ENCODE measurements at regions not wholly inside any gene's neighbourhood (a gene's known extent, or its start where the extent isn't known, plus 50 kb on each side); places are given as distances from the start of the nearest gene placed in this dataset.
"Not testable (repeated sequence)": the region's sequence is repeated elsewhere in the genome, so short reads cannot be mapped to it uniquely, and the experiment has no call there.

GRCh38 chr6:111925296-111925695, 52.0 kb upstream of the FYN start:
- H3K27ac Mint-ChIP-seq = no peak overlapping the region
- H3K36me3 Mint-ChIP-seq (ENCODE audit: low read depth) = no peaks in the 10 kb centered on the region
- H3K27me3 Mint-ChIP-seq (ENCODE audit: low read depth) = no peaks in the 10 kb centered on the region
- H3K4me3 Mint-ChIP-seq = no peak overlapping the region
- peaks cover 4% of the 10 kb centered on the region for H3K9me3 Mint-ChIP-seq
- H3K4me1 Mint-ChIP-seq (ENCODE audit: low read depth) = peaks cover 18% of the 10 kb centered on the region

- peaks cover under 1% of the 10 kb centered on the region for H3K27me3 Mint-ChIP-seq (ENCODE audit: low read depth)
- H3K36me3 Mint-ChIP-seq (ENCODE audit: low read depth) = no peaks in the 10 kb centered on the region
- peaks cover 18% of the 10 kb centered on the region for H3K4me1 Mint-ChIP-seq (ENCODE audit: low read depth)
- H3K4me3 Mint-ChIP-seq = no peak overlapping the region
- H3K9me3 Mint-ChIP-seq = peaks cover 5% of the 10 kb centered on the region
- H3K27ac Mint-ChIP-seq = no peak overlapping the region
Observed at GRCh38 chr6:111926731-111927302, 53.6 kb upstream of the FYN start.

GRCh38 chr6:111927321-111927720, 54.1 kb upstream of the FYN start:
- Mint-ChIP-seq H3K4me1 (ENCODE audit: low read depth) (peaks cover 18% of the 10 kb centered on the region), H3K9me3 (peaks cover 10% of the 10 kb centered on the region), H3K27me3 (ENCODE audit: low read depth) (peaks cover 6% of the 10 kb centered on the region), H3K4me3 (no peak overlapping the region), H3K36me3 (ENCODE audit: low read depth) (peaks cover 3% of the 10 kb centered on the region), H3K27ac (no peak overlapping the region)

DNA sequence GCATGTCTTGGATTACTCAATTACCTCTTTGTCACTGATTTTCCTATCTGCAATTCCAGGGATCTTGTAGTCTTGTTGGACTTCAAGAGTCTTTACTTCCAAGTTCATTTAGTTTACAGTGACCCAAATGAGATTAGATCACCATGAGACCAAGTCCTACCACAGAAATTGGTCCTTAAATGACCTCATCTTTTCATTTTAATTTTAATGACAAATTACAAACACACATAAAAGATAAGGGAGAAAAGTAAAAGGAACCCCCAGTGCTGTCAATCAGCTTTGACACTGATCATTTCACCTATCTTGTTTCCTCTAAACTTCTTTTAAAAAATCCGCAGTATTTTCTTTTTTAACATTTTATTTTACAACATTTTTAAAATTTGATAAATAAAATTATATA, 54.9 kb upstream of the FYN start:
- H3K9me3 Mint-ChIP-seq = peaks cover 16% of the 10 kb centered on the region
- H3K27ac Mint-ChIP-seq = no peak overlapping the region
- peaks cover 6% of the 10 kb centered on the region for H3K27me3 Mint-ChIP-seq (ENCODE audit: low read depth)
- H3K4me3 Mint-ChIP-seq = no peak overlapping the region
- H3K36me3 Mint-ChIP-seq (ENCODE audit: low read depth) = peaks cover 5% of the 10 kb centered on the region
- peaks cover 15% of the 10 kb centered on the region for H3K4me1 Mint-ChIP-seq (ENCODE audit: low read depth)

DNA sequence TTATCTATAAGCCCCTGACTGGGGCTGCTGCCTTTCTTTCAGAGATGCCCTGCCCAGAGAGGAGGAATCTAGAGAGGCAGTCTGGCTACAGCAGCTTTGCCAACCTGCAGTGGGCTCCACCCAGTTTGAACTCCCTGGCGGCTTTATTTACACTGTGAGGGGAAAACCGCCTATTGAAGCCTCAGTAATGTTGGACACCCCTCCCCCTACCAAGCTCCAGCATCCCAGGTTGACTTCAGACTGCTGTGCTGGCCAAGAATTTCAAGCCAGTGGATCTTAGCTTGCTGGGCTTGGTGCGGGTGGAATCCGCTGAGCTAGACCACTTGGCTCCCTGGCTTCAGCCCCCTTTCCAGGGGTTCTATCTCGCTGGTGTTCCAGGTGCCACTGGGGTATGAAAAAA, 61.4 kb upstream of the FYN start:
- not testable (repeated sequence) for H3K27ac Mint-ChIP-seq; H3K36me3 Mint-ChIP-seq (ENCODE audit: low read depth); H3K4me3 Mint-ChIP-seq; H3K27me3 Mint-ChIP-seq (ENCODE audit: low read depth); H3K4me1 Mint-ChIP-seq (ENCODE audit: low read depth)
- peaks cover 18% of the 10 kb centered on the region for H3K9me3 Mint-ChIP-seq

GRCh38 chr6:111936718-111937117, 63.5 kb upstream of the FYN start:
- no peak overlapping the region for H3K27ac Mint-ChIP-seq
- no peaks in the 10 kb centered on the region for H3K4me1 Mint-ChIP-seq (ENCODE audit: low read depth)

GRCh38 chr6:111938710-111939109, 65.5 kb upstream of the FYN start:
- Mint-ChIP-seq H3K27me3 (ENCODE audit: low read depth) (no peaks in the 10 kb centered on the region), H3K36me3 (ENCODE audit: low read depth) (peaks cover 3% of the 10 kb centered on the region), H3K4me1 (ENCODE audit: low read depth) (no peaks in the 10 kb centered on the region), H3K4me3 (no peak overlapping the region), H3K9me3 (peaks cover 12% of the 10 kb centered on the region), H3K27ac (no peak overlapping the region)

More at GRCh38 chr6:111936718-111937117, 63.5 kb upstream of the FYN start:
- Mint-ChIP-seq H3K4me3 (no peak overlapping the region), H3K36me3 (ENCODE audit: low read depth) (peaks cover 5% of the 10 kb centered on the region), H3K27me3 (ENCODE audit: low read depth) (peaks cover 6% of the 10 kb centered on the region), H3K9me3 (peaks cover 18% of the 10 kb centered on the region)

GRCh38 chr6:111939902-111940301, 66.7 kb upstream of the FYN start:
- H3K27ac Mint-ChIP-seq = no peak overlapping the region
- H3K9me3 Mint-ChIP-seq = peaks cover 11% of the 10 kb centered on the region
- no peaks in the 10 kb centered on the region for H3K4me1 Mint-ChIP-seq (ENCODE audit: low read depth)
- H3K36me3 Mint-ChIP-seq (ENCODE audit: low read depth) = peaks cover 3% of the 10 kb centered on the region
- H3K4me3 Mint-ChIP-seq = no peak overlapping the region
- H3K27me3 Mint-ChIP-seq (ENCODE audit: low read depth) = no peaks in the 10 kb centered on the region

GRCh38 chr6:111940801-111941200, 67.5 kb upstream of the FYN start:
- Mint-ChIP-seq H3K27me3 (ENCODE audit: low read depth) (no peaks in the 10 kb centered on the region), H3K9me3 (peaks cover 11% of the 10 kb centered on the region), H3K27ac (no peak overlapping the region), H3K36me3 (ENCODE audit: low read depth) (peaks cover 3% of the 10 kb centered on the region), H3K4me3 (no peak overlapping the region), H3K4me1 (ENCODE audit: low read depth) (no peaks in the 10 kb centered on the region)

DNA sequence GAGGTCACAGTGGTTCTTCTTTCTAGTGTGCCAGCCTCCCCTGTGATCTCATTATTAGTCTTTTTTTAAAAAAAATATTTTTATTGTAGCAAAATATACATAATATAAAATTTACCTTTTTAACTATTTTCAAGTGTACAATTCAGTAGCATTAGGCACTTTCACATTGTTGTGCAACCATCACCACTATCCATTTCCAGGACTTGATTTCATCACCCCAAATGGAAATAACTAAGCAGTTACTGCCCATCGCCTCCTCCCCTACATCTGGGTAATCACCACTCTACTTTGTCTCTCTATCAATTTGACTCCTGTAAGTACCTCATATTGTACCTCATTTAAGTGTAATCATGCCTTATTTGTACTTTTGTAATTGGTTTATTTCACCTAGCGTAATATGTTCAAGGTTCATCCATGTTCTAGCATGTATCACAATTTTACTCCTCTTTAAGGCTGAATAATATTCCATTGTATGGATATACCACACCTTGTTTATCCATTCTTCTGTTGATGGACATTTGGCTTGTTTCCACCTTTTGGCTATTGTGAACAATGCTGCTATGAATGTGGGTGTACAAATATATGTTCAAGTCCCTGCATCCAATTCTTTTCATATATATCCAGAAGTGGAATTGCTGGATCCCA, 68.6 kb upstream of the FYN start:
- Mint-ChIP-seq H3K27ac (no peak overlapping the region), H3K4me1 (ENCODE audit: low read depth) (no peaks in the 10 kb centered on the region), H3K4me3 (no peak overlapping the region), H3K27me3 (ENCODE audit: low read depth) (no peaks in the 10 kb centered on the region), H3K9me3 (peaks cover 11% of the 10 kb centered on the region), H3K36me3 (ENCODE audit: low read depth) (peaks cover 3% of the 10 kb centered on the region)

GRCh38 chr6:111942561-111942960, 69.3 kb upstream of the FYN start:
- peaks cover 3% of the 10 kb centered on the region for H3K36me3 Mint-ChIP-seq (ENCODE audit: low read depth)
- H3K27me3 Mint-ChIP-seq (ENCODE audit: low read depth) = peaks cover 4% of the 10 kb centered on the region
- H3K4me1 Mint-ChIP-seq (ENCODE audit: low read depth) = no peaks in the 10 kb centered on the region
- no peak overlapping the region for H3K4me3 Mint-ChIP-seq
- peaks cover 11% of the 10 kb centered on the region for H3K9me3 Mint-ChIP-seq
- H3K27ac Mint-ChIP-seq = no peak overlapping the region

- no peak overlapping the region for H3K27ac Mint-ChIP-seq
- H3K36me3 Mint-ChIP-seq (ENCODE audit: low read depth) = peaks cover 3% of the 10 kb centered on the region
- no peaks in the 10 kb centered on the region for H3K4me1 Mint-ChIP-seq (ENCODE audit: low read depth)
- H3K9me3 Mint-ChIP-seq = peaks cover 11% of the 10 kb centered on the region
- H3K27me3 Mint-ChIP-seq (ENCODE audit: low read depth) = peaks cover 5% of the 10 kb centered on the region
- H3K4me3 Mint-ChIP-seq = no peak overlapping the region
Observed at GRCh38 chr6:111943266-111943665, 70.0 kb upstream of the FYN start.

- H3K27ac Mint-ChIP-seq = no peak overlapping the region
- H3K9me3 Mint-ChIP-seq = peaks cover 11% of the 10 kb centered on the region
- H3K4me3 Mint-ChIP-seq = no peak overlapping the region
- peaks cover 3% of the 10 kb centered on the region for H3K36me3 Mint-ChIP-seq (ENCODE audit: low read depth)
- peaks cover 9% of the 10 kb centered on the region for H3K27me3 Mint-ChIP-seq (ENCODE audit: low read depth)
- H3K4me1 Mint-ChIP-seq (ENCODE audit: low read depth) = no peaks in the 10 kb centered on the region
Observed at GRCh38 chr6:111943726-111944125, 70.5 kb upstream of the FYN start.

- Mint-ChIP-seq H3K27ac (no peak overlapping the region), H3K27me3 (ENCODE audit: low read depth) (peaks cover 17% of the 10 kb centered on the region), H3K36me3 (ENCODE audit: low read depth) (peaks cover 3% of the 10 kb centered on the region), H3K4me1 (ENCODE audit: low read depth) (no peaks in the 10 kb centered on the region), H3K4me3 (no peak overlapping the region), H3K9me3 (peaks cover 11% of the 10 kb centered on the region)
Observed at GRCh38 chr6:111944541-111944940, 71.3 kb upstream of the FYN start.

GRCh38 chr6:111949546-111949945, 76.3 kb upstream of the FYN start:
- no peaks in the 10 kb centered on the region for H3K9me3 Mint-ChIP-seq
- no peak overlapping the region for H3K27ac Mint-ChIP-seq
- H3K36me3 Mint-ChIP-seq (ENCODE audit: low read depth) = no peaks in the 10 kb centered on the region
- H3K27me3 Mint-ChIP-seq (ENCODE audit: low read depth) = peaks cover 22% of the 10 kb centered on the region
- H3K4me3 Mint-ChIP-seq = no peak overlapping the region
- peaks cover 3% of the 10 kb centered on the region for H3K4me1 Mint-ChIP-seq (ENCODE audit: low read depth)

Data from T-helper 1 cell treated with Interleukin-12 subunit alpha and Interleukin-12 subunit beta and Interleukin-4 antibody, amounts not matched to agents 30 μg/mL and 1 μg/mL, for 36 hours (primary cell).